Inflammatory macrophage (primary cell): ENCODE measurements at regions not wholly inside any gene's neighbourhood (a gene's known extent, or its start where the extent isn't known, plus 50 kb on each side); places are given as distances from the start of the nearest gene placed in this dataset.

ENCODE experiments used
- DNase-seq, 2 donors: peaks; one replicate each; pipeline ENCODE4 v3.0.0-alpha.2; 2020 to 2022

GRCh38 chr2:147548451-147548850 is 296.4 kb upstream of the ACVR2A start:
- no peak for DNase-seq

GRCh38 chr2:147547440-147547839 is 297.4 kb upstream of the ACVR2A start:
- DNase-seq = no peak

- no peak for DNase-seq
Measured at GRCh38 chr2:147546109-147546508, 298.7 kb upstream of the ACVR2A start.

- DNase-seq = no peak
Measured at GRCh38 chr2:147543056-147543455, 301.8 kb upstream of the ACVR2A start.

DNA sequence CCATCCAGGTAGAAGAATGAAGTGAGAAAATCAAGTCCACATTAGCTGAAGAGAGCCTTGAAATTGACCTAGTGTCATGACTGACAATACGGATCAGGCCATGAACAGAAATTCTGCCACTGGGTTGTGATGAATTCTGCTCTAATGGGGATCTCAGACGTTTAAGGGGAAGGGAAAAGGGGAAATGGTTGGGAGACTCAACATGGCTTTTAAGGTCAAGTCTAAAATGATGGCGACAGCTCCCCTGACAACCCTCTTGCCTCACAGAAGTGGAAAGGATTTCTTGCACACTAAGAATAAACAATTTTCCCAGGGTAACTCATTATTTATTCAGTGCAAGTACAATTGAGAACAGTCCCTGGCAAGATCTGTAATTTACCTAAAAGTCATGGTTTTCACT is 302.5 kb upstream of the ACVR2A start:
- peak; percentile 69 to 80 for DNase-seq

GRCh38 chr2:147541314-147541713 is 303.5 kb upstream of the ACVR2A start:
- DNase-seq = peak in 1 of 2 donors; percentile 23

GRCh38 chr2:147538821-147539220 is 306.0 kb upstream of the ACVR2A start:
- DNase-seq = no peak

- DNase-seq = no peak
Measured at GRCh38 chr2:147538088-147538487, 306.7 kb upstream of the ACVR2A start.

- no peak for DNase-seq
Measured at GRCh38 chr2:147531269-147531668, 313.6 kb upstream of the ACVR2A start.

- DNase-seq = no peak
Measured at GRCh38 chr2:147530033-147530432, 314.8 kb upstream of the ACVR2A start.

DNA sequence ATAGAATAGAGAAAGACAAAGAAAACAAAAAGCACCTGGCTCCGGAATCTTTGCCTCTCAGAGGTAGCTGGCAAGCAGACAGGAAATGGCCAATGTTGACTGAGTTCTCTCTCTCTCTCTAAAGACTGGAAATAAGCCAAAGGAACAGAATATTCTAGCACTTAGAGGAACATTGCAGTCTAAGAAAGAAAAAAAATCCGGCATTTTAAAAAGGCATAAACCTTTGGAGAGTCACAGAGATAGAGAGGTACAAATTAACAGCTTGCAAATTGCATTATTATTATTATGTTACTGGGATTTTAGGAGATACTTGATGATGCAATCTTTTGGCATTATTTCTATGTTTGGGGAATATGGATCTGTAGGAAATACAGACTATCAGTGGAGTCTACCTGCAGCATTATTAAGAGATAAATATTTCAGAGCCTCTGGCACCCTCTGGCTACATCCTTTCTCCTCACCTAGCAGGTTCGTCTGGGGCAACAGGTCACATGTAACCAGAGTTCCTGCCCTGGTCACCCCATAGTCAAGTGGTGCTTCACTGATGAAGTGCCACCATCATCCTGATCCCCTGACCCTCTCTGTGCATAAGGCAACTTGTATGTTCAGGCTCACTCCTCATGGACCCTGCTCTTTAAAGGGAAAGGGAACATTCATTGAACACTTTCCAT is 318.9 kb upstream of the ACVR2A start:
- DNase-seq = no peak

DNA sequence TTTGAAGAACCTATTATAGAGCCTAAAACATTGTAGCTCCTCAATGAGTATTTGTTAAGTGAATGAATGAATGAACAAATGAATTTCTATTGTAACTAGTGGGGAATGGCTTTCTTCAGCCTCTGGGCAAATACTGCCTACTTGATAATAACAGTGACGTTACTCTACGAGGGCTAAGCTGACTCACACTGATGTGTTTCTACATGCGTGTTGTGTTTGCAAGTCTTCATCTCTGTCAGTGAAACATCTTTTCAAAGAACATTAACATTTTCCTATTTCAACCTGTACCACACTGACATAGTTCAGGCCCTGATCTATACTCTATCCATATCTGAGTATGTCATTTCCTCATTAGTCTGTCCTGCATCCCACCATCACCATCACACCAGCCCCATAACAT is 319.9 kb upstream of the ACVR2A start:
- no peak for DNase-seq

DNA sequence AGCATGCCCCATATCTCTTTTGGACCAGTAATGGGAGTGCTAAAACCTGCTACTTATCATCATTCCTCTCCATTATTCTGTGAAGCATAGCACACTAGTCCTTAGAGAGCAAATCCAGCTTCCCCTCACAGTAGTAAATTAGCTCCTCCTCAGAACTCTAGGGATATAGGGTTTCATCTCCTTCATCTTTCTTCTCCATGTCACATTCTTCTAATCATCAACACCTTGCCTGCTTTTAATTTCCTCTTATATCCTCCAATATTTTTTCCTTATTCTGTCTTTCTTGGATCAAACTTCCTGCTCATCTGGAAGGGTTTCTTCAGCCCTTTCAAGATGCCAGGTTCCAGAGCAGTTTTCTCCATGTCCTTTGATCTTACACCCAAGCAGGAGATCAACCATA is 321.4 kb upstream of the ACVR2A start:
- DNase-seq = no peak

DNA sequence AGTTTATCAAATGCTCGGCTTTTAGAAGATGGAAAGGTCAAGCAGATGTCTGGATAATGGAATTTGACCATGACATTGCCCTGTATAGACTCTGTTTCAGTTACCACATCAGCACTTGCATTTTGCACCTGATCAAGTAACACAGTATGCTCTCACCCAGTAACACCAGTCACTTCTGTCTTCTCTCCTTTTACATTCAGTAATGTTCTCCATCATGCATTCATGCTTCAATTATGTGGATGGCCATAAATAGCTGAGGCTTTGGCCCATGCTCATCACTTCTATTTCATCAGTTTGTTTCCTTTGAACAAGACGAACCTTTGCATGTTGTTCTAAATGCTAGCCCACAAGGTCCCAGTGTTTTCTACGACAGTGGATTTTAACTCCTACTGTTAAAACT is 322.9 kb upstream of the ACVR2A start:
- no peak for DNase-seq

DNA sequence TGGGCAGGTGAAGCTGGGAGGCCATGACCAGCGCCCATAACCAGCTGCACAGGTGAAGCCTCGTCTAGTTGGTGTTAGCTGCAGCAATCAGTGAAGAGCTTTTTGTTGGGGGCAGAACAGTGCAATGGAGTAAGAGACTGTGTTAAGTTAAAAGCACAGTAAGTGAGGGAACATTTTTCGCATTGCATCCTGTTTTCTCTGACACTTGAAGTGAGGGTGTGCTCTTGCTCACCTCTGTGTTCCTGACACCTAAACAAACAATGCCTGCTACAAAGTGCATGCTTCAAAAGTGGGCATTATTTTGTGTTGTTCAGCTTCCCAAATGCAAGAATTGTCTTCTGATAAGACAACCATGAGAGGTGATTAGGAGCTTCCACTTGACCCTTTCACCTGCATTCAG is 324.0 kb upstream of the ACVR2A start:
- no peak for DNase-seq

DNA sequence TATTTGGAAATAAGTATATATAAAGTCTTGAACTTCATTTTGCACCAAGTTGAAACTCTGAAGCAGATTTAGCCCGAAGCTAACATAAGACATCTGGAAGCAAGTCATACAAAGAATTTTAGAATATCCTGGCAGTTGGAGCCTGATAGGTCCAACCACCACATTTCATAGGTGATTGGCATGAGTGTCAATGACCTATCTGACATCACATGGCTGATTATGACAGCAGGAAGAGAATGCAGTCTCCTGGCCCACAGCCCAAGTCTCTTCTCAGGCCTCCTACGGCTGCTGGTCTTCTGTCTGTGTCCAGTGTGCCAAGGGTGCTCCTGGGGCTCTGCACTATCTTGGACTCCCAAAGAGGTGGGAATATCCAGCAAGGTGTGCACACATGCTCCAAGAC is 325.7 kb upstream of the ACVR2A start:
- DNase-seq = no peak

DNA sequence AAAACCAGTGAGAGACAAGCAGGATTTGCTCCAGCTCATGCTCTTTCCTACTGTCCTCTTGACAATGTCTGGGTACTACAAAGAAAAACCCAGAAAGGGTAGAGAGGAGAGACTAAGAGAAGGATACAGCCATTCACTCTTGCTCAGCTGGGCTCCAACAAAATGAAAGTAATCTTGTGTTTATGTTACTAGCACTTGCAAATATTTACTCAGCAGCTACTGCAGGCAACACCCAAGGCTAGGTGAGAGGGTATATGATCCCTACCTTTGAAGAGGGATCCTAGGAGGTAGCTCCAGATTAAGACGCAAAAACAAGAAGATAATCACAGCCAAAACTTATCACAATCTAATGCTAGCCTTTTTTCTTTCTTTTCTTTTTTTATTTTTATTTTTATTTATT is 329.6 kb upstream of the ACVR2A start:
- DNase-seq = no peak

DNA sequence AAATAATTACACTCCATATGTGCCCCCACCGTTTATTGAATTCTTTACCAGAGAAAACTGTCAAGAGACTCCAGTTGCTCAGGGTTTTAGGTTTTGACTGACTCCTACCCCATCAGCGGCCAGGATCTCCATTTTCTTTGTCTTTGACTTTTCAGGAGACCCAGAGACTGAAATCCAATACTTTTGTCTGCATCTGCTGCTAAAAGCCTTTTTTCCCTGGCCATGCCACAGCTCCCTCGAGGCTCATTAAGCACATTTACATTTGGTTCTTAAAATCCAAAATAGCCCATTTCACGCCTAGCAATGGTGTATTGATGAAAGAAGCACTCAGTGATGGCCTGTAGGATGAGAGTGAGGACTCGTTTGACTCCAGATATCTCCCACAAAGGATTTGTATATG is 332.6 kb upstream of the ACVR2A start:
- no peak for DNase-seq

DNA sequence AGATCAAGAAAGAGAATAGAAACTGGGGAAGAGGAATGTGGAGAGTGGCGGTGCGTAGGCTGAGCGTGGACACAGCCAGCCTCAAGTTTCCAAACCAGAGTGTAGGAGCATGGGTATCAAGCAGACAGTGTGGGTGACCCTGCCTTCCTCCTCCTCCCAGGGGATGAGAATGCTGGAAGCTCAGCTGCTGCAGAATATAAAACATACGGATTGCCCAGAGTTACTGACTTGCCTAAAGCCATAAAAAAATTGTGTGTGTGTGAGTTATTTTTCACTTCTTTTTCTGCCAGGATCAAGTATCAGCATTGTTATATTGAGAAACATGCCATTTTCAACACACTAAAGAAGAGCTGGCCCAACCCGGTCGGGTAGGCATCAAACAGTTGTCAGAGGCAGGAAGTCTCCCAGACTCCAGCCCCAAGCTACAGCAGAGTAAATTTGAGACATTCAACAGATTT is 333.3 kb upstream of the ACVR2A start:
- DNase-seq = peak; percentile 59 to 82

GRCh38 chr2:147509821-147510220 is 335.0 kb upstream of the ACVR2A start:
- DNase-seq = no peak

DNA sequence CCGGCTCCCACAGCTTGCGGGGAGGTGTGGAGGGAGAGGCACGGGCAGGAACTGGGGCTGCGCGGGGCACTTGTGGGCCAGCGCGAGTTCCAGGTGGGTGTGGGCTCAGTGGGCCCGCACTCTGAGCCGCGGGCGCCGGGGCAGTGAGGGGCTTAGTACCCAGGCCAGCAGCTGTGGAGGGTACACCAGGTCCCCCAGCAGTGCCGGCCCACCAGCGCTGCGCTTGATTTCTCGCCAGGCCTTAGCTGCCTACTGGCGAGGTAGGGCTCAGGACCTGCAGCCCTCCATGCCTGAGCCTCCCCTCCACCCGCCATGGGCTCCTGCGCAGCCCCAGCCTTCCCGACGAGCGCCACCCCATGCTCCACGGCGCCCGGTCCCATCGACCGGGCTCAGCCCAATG is 337.9 kb upstream of the ACVR2A start:
- no peak for DNase-seq

GRCh38 chr2:147502711-147503290 is 342.0 kb upstream of the ACVR2A start:
- DNase-seq = no peak

- DNase-seq = no peak
Measured at GRCh38 chr2:147501968-147502367, 342.9 kb upstream of the ACVR2A start.

DNA sequence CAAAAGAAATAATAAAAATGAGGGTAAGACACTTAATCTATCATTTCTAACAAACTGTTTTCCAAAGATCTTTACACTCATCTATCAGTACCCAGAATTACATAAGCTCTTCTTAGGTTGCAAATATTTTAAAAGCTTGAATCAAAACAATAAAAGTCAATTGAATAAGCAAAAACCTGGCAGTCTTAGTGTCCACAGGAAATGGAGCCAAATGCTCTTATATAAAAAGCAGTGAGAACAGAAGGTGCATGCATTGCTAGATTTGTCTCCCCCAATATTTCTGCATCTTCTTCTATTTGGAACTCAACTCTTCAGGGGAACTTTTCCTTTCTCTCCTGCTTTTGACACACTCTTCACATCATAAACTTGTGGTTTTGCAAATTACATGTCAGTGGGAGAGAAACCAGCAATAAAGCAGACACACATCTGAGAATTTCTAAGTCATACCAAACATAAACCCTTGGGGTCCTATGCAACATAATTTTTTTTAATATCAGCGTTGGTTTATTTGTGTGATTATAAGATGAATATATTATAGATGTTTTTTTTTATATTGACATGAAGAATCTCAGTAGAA is 343.9 kb upstream of the ACVR2A start:
- DNase-seq = no peak
